K562 (cell line): ENCODE measurements at regions not wholly inside any gene's neighbourhood (a gene's known extent, or its start where the extent isn't known, plus 50 kb on each side); places are given as distances from the start of the nearest gene placed in this dataset.

Source experiments
- ATAC-seq: fragments of 200-7000 bp; cut with Tn5 transposase; 3 replicates; pipeline ENCODE4 v1.9.1; 2020; ENCODE audit warnings: moderate library complexity
- BruUV-seq: library from RNA; stranded (reverse); fragments of 400-500 nt; replicated peaks from 2 replicates; lab custom pipeline; 2021; lab: Mats Ljungman, UMichigan
- CTCF ChIA-PET: fragments of 300-600 bp; formaldehyde crosslinking; extraction: SDS; loops from one replicate; lab custom pipeline; 2021; ENCODE audit warnings: low intra/inter-chr PET ratio; lab: Yijun Ruan, JAX
- POLR2A ChIA-PET: fragments of 300-600, 350-650 bp; sonication (Branson Sonifier 250); formaldehyde crosslinking; extraction: SDS; loops from one replicate; lab custom pipeline; 2021; ENCODE audit warnings: antibody characterized with exemption, inconsistent platforms; lab: Yijun Ruan, JAX
- DNase-seq, 4 experiments: peaks; one replicate each; pipeline versions ENCODE4 v3.0.0 to v3.0.0-alpha.2; 2011 to 2018; ENCODE audit warnings: low spot score in 3 of 4, mixed read lengths in 3 of 4; ENCODE audit errors: extremely low read depth in 1 of 4
- FAIRE-seq: peaks from 2 replicates; lab custom pipeline; 2011; peaks lifted over from hg19 to GRCh38; lab: Jason Lieb, UNC
- H2AFZ ChIP-seq: 2 replicates; pipeline ENCODE4 v1.6.0; 2011; ENCODE audit warnings: low read depth, low read length, control low read depth, inconsistent platforms
- H3K27ac ChIP-seq: fragments of 200-600 bp; 3 replicates; pipeline ENCODE4 v1.8.0; 2011; ENCODE audit warnings: low read depth, mild to moderate bottlenecking, control low read depth, inconsistent platforms, low read length, moderate library complexity, mixed read lengths; ENCODE audit errors: extremely low read depth
- H3K27me3 ChIP-seq, 2 experiments: fragments of 300-600 bp in 1 of 2; 2 replicates in 1 of 2; 3 replicates in 1 of 2; pipeline versions ENCODE4 v1.6.0 to v1.8.0; 2011; ENCODE audit warnings: inconsistent platforms in 2 of 2, low read length in 2 of 2, mild to moderate bottlenecking in 1 of 2, mixed read lengths in 1 of 2, moderate library complexity in 1 of 2; ENCODE audit not compliant: control insufficient read depth in 2 of 2, insufficient read depth in 2 of 2
- H3K36me3 ChIP-seq: fragments of 300-600 bp; 3 replicates; pipeline ENCODE4 v1.8.0; 2011; ENCODE audit warnings: mild to moderate bottlenecking, low read length, inconsistent platforms; ENCODE audit not compliant: control insufficient read depth, insufficient read depth
- H3K4me1 ChIP-seq, 2 experiments: fragments of 200-600 bp in 1 of 2; replicated peaks in 1 of 2; 2 replicates in 1 of 2; 3 replicates in 1 of 2; pipeline versions ENCODE4 v1.5.1 to v1.8.0; 2011; ENCODE audit warnings: inconsistent platforms in 2 of 2, low read length in 2 of 2, mild to moderate bottlenecking in 1 of 2, mixed read lengths in 1 of 2, moderate library complexity in 1 of 2; ENCODE audit not compliant: control insufficient read depth in 2 of 2, insufficient read depth in 2 of 2
- H3K4me2 ChIP-seq: 2 replicates; pipeline ENCODE4 v1.6.1; 2011; ENCODE audit warnings: low read length, control low read depth, inconsistent platforms, mixed read lengths; ENCODE audit not compliant: insufficient read depth
- H3K4me3 ChIP-seq: fragments of 200-600 bp; sonication (generic), shearing (Covaris generic); 2 replicates; pipeline ENCODE4 v1.5.1; 2016; ENCODE audit warnings: control low read depth, inconsistent platforms
- H3K79me2 ChIP-seq: fragments of 200-600 bp; 3 replicates; pipeline ENCODE4 v1.8.0; 2011; ENCODE audit warnings: low read length, inconsistent platforms; ENCODE audit not compliant: control insufficient read depth, insufficient read depth
- H3K9ac ChIP-seq, 2 experiments: 2 replicates each; pipeline versions ENCODE4 v1.6.0 to v1.6.1; 2011; ENCODE audit warnings: low read depth in 2 of 2, low read length in 2 of 2, control low read depth in 1 of 2, inconsistent platforms in 1 of 2, mild to moderate bottlenecking in 1 of 2, mixed read lengths in 1 of 2; ENCODE audit not compliant: insufficient read depth in 1 of 2
- H3K9me1 ChIP-seq: one replicate; pipeline ENCODE4 v1.6.0; 2011; ENCODE audit warnings: inconsistent platforms, mild to moderate bottlenecking, low read length, moderate library complexity; ENCODE audit not compliant: control insufficient read depth, insufficient read depth
- H3K9me3 ChIP-seq: replicated peaks from 2 replicates; pipeline ENCODE4 v1.5.1; 2011; ENCODE audit warnings: low read depth, low read length, inconsistent platforms; ENCODE audit not compliant: control insufficient read depth, insufficient read depth
- H4K20me1 ChIP-seq: replicated peaks from 2 replicates; pipeline ENCODE4 v1.6.1; 2011; ENCODE audit warnings: low read length, inconsistent platforms, mixed read lengths; ENCODE audit not compliant: control insufficient read depth, insufficient read depth
- ATF1 ChIP-seq, 2 experiments: fragments of 450-650 bp in 1 of 2; IDR thresholded peaks; 2 replicates each; pipeline ENCODE4 v1.6.1; 2016; ENCODE audit warnings: missing compliant biosample characterization in 1 of 2, missing genetic modification characterization in 1 of 2
- BHLHE40 ChIP-seq: IDR thresholded peaks from 2 replicates; pipeline ENCODE4 v1.6.1; 2011; ENCODE audit warnings: low read length, improper control_type of control experiment
- HCFC1 ChIP-seq: IDR thresholded peaks from 2 replicates; pipeline ENCODE4 v1.6.1; 2012; ENCODE audit warnings: low read depth, low read length, improper control_type of control experiment
- IRF1 ChIP-seq: sonication (generic); formaldehyde crosslinking; IDR thresholded peaks from 2 replicates; pipeline ENCODE4 v1.8.0; 2022; ENCODE audit warnings: missing genetic modification reagents, mild to moderate bottlenecking, borderline replicate concordance
- MECOM ChIP-seq: fragments of 250-450 bp; sonication (Bioruptor Pico); IDR thresholded peaks from 2 replicates; pipeline ENCODE4 v1.8.0; 2022; ENCODE audit warnings: inconsistent platforms
- NFATC3 ChIP-seq: fragments of 450-650 bp; IDR thresholded peaks from 2 replicates; pipeline ENCODE4 v1.6.1; 2017; ENCODE audit warnings: mild to moderate bottlenecking
- NFXL1 ChIP-seq: fragments of 450-650 bp; formaldehyde crosslinking; IDR thresholded peaks from 2 replicates; pipeline ENCODE4 v1.4.0; 2021; ENCODE audit warnings: mild to moderate bottlenecking
- NR2C1 ChIP-seq, 2 experiments: fragments of 450-650 bp; IDR thresholded peaks; 2 replicates each; pipeline ENCODE4 v1.6.1; 2017; ENCODE audit warnings: mild to moderate bottlenecking in 2 of 2, antibody characterized with exemption in 1 of 2, inconsistent platforms in 1 of 2, missing compliant biosample characterization in 1 of 2, missing genetic modification characterization in 1 of 2
- THAP7 ChIP-seq: fragments of 250-450 bp; sonication (Bioruptor Pico); IDR thresholded peaks from 2 replicates; pipeline ENCODE4 v1.5.0; 2021
- THRAP3 ChIP-seq: fragments of 450-650 bp; IDR thresholded peaks from 2 replicates; pipeline ENCODE4 v1.6.1; 2016; ENCODE audit warnings: mild to moderate bottlenecking, inconsistent platforms, borderline replicate concordance
- ZNF583 ChIP-seq: fragments of 250-450 bp; sonication (Bioruptor Pico); IDR thresholded peaks from 2 replicates; pipeline ENCODE4 v1.4.0; 2020
- ZNF76 ChIP-seq: fragments of 250-450 bp; sonication (Bioruptor Pico); IDR thresholded peaks from 2 replicates; pipeline ENCODE4 v1.4.0; 2020; ENCODE audit warnings: mild to moderate bottlenecking, moderate library complexity, borderline replicate concordance
- WGBS: fragments of 100-300 bp; shearing (Covaris generic); methylation state at CpG from one replicate; pipeline ENCODE4 v1.1.6; 2016; ENCODE audit warnings: low coverage, mixed read lengths; ENCODE audit not compliant: insufficient coverage; ENCODE audit errors: missing lambda C conversion rate; 5-methylcytosine and 5-hydroxymethylcytosine counted together
- in situ Hi-C: fragments of 300-500 bp; cut with MboI; formaldehyde crosslinking; loops from 4 replicates; pipeline ENCODE4 v1.15.0; 2018; ENCODE audit warnings: inconsistent platforms, mixed read lengths
- intact Hi-C: fragments of 100-400 bp; cut with micrococcal nuclease; formaldehyde crosslinking; loops from 2 replicates; pipeline ENCODE4 v1.14.2; 2022

GRCh38 chr5:135205632-135206349 is 171.8 kb upstream of the PITX1 start:
- WGBS = 63% methylated on average over 3 of the region's 3 CpGs
- Histone ChIP-seq H2AFZ (no peak overlapping the region), H3K4me1 (peaks cover 0 to 21% of the 10 kb centered on the region in 2 experiments; a peak in 3 of 5 replicates), H3K36me3 (no peaks in the 10 kb centered on the region), H3K4me2 (no peak overlapping the region), H3K27ac (no peak overlapping the region), H3K9me1 (no peaks in the 10 kb centered on the region), H3K79me2 (no peaks in the 10 kb centered on the region), H3K4me3 (no peak overlapping the region), H3K27me3 (no peaks in the 10 kb centered on the region), H4K20me1 (no peaks in the 10 kb centered on the region), H3K9ac (no peak overlapping the region), H3K9me3 (peaks cover 9% of the 10 kb centered on the region)
- no peak for ATAC-seq
- no peak for DNase-seq
- CTCF ChIA-PET = no interaction called here
- BruUV-seq = no TSS peak
- intact Hi-C loops (loop anchor here (10.0 kb wide), 1 partner anchor 219 kb away; no protein-coding TSS in a partner anchor), in situ Hi-C loops (no loop called here)
- TF ChIP-seq IRF1 (no peak), THAP7 (no peak), BHLHE40 (no peak), ZNF583 (no peak), NFXL1 (CRISPR knock-in tag) (no peak), ATF1 (CRISPR knock-in tag; IDR thresholded peaks at IDR 0.05) (no peak), ATF1 (tag; IDR thresholded peaks at IDR 0.05) (no peak), ZNF76 (CRISPR knock-in tag) (no peak), NR2C1 (IDR thresholded peaks at IDR 0.05) (no peak), NR2C1 (tag; IDR thresholded peaks at IDR 0.05) (no peak), MECOM (CRISPR knock-in tag) (no peak), THRAP3 (no peak), NFATC3 (no peak), HCFC1 (no peak)
- FAIRE-seq = no peak
- POLR2A ChIA-PET = interaction anchor here (1.9 kb wide), 1 partner anchor 8 kb away, joined by 5 read pairs; no protein-coding TSS in a partner anchor
